GM12878 (cell line): ENCODE measurements at regions not wholly inside any gene's neighbourhood (a gene's known extent, or its start where the extent isn't known, plus 50 kb on each side); places are given as distances from the start of the nearest gene placed in this dataset.

Experiments
- ATAC-seq: fragments of 200-7000 bp; cut with Tn5 transposase; 3 replicates; pipeline ENCODE4 v1.9.1; 2020; ENCODE audit warnings: mild to moderate bottlenecking, moderate library complexity
- BruUV-seq: library from RNA; stranded (reverse); fragments of 400-500 nt; replicated peaks from 2 replicates; lab custom pipeline; 2021; lab: Mats Ljungman, UMichigan
- CTCF ChIA-PET: fragments of 300-600 bp; sonication (Branson Sonifier 250); formaldehyde crosslinking; extraction: SDS; loops from one replicate; lab custom pipeline; 2021; ENCODE audit warnings: inconsistent platforms; lab: Yijun Ruan, JAX
- POLR2A ChIA-PET: fragments of 350-600 bp; formaldehyde crosslinking; extraction: SDS; loops from one replicate; lab custom pipeline; 2021; ENCODE audit warnings: inconsistent platforms; lab: Charles Lee
- RAD21 ChIA-PET: fragments of 300-600 bp; sonication (Branson Sonifier 250); formaldehyde crosslinking; loops from one replicate; lab custom pipeline; 2023; ENCODE audit warnings: antibody characterized with exemption; ENCODE audit not compliant: unreplicated experiment; lab: Charles Lee
- SMC1A ChIA-PET: fragments of 300-600 bp; sonication (Branson Sonifier 250); formaldehyde crosslinking; loops from one replicate; lab custom pipeline; 2023; ENCODE audit not compliant: unreplicated experiment, uncharacterized antibody; lab: Charles Lee
- DNase-seq: peaks from one replicate; pipeline ENCODE4 v3.0.0-alpha.2; 2011; ENCODE audit warnings: low read depth, low spot score
- FAIRE-seq: peaks from 3 replicates; lab custom pipeline; 2011; peaks lifted over from hg19 to GRCh38; lab: Jason Lieb, UNC
- H2AFZ ChIP-seq: 2 replicates; pipeline ENCODE4 v1.6.0; 2011; ENCODE audit warnings: low read depth, low read length, control low read depth; ENCODE audit not compliant: control insufficient read depth
- H3K27ac ChIP-seq: 2 replicates; pipeline ENCODE4 v1.5.1; 2011; ENCODE audit warnings: control low read depth; ENCODE audit not compliant: control insufficient read depth, insufficient read depth
- H3K27me3 ChIP-seq, 2 experiments: replicated peaks in 1 of 2; 2 replicates each; pipeline versions ENCODE4 v1.6.0 to v1.6.1; 2011; ENCODE audit warnings: low read length in 1 of 2; ENCODE audit not compliant: control insufficient read depth in 2 of 2, insufficient read depth in 2 of 2
- H3K36me3 ChIP-seq, 2 experiments: 2 replicates each; pipeline ENCODE4 v1.5.1; 2011; ENCODE audit warnings: low read length in 1 of 2; ENCODE audit not compliant: control insufficient read depth in 2 of 2, insufficient read depth in 2 of 2
- H3K4me1 ChIP-seq: 2 replicates; pipeline ENCODE4 v1.6.1; 2011; ENCODE audit warnings: mild to moderate bottlenecking, low read length, moderate library complexity, mixed read lengths; ENCODE audit not compliant: control insufficient read depth, insufficient read depth
- H3K4me2 ChIP-seq: 2 replicates; pipeline ENCODE4 v1.6.0; 2011; ENCODE audit warnings: control low read depth; ENCODE audit not compliant: control insufficient read depth, insufficient read depth
- H3K4me3 ChIP-seq: fragments of 200-600 bp; sonication (generic); 2 replicates; pipeline ENCODE4 v1.5.1; 2016
- H3K79me2 ChIP-seq: 2 replicates; pipeline ENCODE4 v1.6.0; 2011; ENCODE audit warnings: low read length; ENCODE audit not compliant: control insufficient read depth, insufficient read depth
- H3K9ac ChIP-seq: 2 replicates; pipeline ENCODE4 v1.8.0; 2011; ENCODE audit warnings: low read length, control low read depth, mixed read lengths; ENCODE audit not compliant: control insufficient read depth, insufficient read depth
- H3K9me3 ChIP-seq: replicated peaks from 3 replicates; pipeline ENCODE4 v1.5.1; 2011; ENCODE audit warnings: mild to moderate bottlenecking, low read length; ENCODE audit not compliant: control insufficient read depth, insufficient read depth
- H4K20me1 ChIP-seq: 2 replicates; pipeline ENCODE4 v1.6.0; 2011; ENCODE audit not compliant: control insufficient read depth, insufficient read depth
- FOXK2 ChIP-seq: fragments of 450-650 bp; IDR thresholded peaks from 2 replicates; pipeline ENCODE4 v1.6.1; 2017; ENCODE audit warnings: mild to moderate bottlenecking, moderate library complexity
- ZBTB40 ChIP-seq: fragments of 450-650 bp; IDR thresholded peaks from 2 replicates; pipeline ENCODE4 v1.6.1; 2016; ENCODE audit warnings: mild to moderate bottlenecking, moderate library complexity, borderline replicate concordance
- ZNF687 ChIP-seq: fragments of 450-650 bp; IDR thresholded peaks from 2 replicates; pipeline ENCODE4 v1.6.1; 2017; ENCODE audit warnings: mild to moderate bottlenecking, moderate library complexity
- WGBS: methylation state at CpG from one replicate; pipeline ENCODE4 v1.1.6; 2016; ENCODE audit warnings: low lambda C conversion rate; ENCODE audit not compliant: insufficient replicate concordance, insufficient coverage; ENCODE audit errors: missing lambda C conversion rate; 5-methylcytosine and 5-hydroxymethylcytosine counted together
- in situ Hi-C: fragments of 300-500 bp; cut with MboI; formaldehyde crosslinking; loops from 9 replicates; pipeline ENCODE4 v1.14.3; 2018; ENCODE audit warnings: mixed read lengths
- intact Hi-C: fragments of 100-400 bp; cut with micrococcal nuclease; formaldehyde crosslinking; loops from one replicate; pipeline ENCODE4 v1.14.2; 2022; ENCODE audit not compliant: unreplicated experiment

GRCh38 chr3:118537454-118537853 lies 497.2 kb downstream of the IGSF11 start:
- RAD21 ChIA-PET, result no interaction called here
- in situ Hi-C loops, result no loop called here
- POLR2A ChIA-PET, result no interaction called here
- H3K4me3 ChIP-seq, result no peak overlapping the region
- TF ChIP-seq ZNF687 (no peak), FOXK2 (no peak), ZBTB40 (no peak)
- TF ChIP-seq, all 136 proteins: peak for 0
- Histone ChIP-seq H3K36me3 (no peaks in the 10 kb centered on the region), H4K20me1 (no peaks in the 10 kb centered on the region), H3K4me1 (no peaks in the 10 kb centered on the region), H3K27me3 (no peaks in the 10 kb centered on the region), H3K27ac (no peak overlapping the region), H3K79me2 (no peaks in the 10 kb centered on the region), H2AFZ (no peak overlapping the region), H3K4me2 (no peak overlapping the region), H3K9ac (no peak overlapping the region), H3K9me3 (no peaks in the 10 kb centered on the region)
- FAIRE-seq (no peak), ATAC-seq (no peak), DNase-seq (no peak)
- 70% methylated on average over 2 of the region's 2 CpGs for WGBS
- CTCF ChIA-PET, result no interaction called here
- SMC1A ChIA-PET, result no interaction called here
- intact Hi-C loops, result no loop called here
- no TSS peak for BruUV-seq
